ENCODE measurements at regions not wholly inside any gene's neighbourhood (a gene's known extent, or its start where the extent isn't known, plus 50 kb on each side); places are given as distances from the start of the nearest gene placed in this dataset.

- Mint-ChIP-seq H3K36me3 (ENCODE audit: low read depth) (no peaks in the 10 kb centered on the region), H3K27ac (no peak overlapping the region), H3K4me1 (no peaks in the 10 kb centered on the region), H3K27me3 (ENCODE audit: low read depth) (no peaks in the 10 kb centered on the region), H3K4me3 (no peak overlapping the region), H3K9me3 (peaks cover 2% of the 10 kb centered on the region)
- TF ChIP-seq, protein P1, sequence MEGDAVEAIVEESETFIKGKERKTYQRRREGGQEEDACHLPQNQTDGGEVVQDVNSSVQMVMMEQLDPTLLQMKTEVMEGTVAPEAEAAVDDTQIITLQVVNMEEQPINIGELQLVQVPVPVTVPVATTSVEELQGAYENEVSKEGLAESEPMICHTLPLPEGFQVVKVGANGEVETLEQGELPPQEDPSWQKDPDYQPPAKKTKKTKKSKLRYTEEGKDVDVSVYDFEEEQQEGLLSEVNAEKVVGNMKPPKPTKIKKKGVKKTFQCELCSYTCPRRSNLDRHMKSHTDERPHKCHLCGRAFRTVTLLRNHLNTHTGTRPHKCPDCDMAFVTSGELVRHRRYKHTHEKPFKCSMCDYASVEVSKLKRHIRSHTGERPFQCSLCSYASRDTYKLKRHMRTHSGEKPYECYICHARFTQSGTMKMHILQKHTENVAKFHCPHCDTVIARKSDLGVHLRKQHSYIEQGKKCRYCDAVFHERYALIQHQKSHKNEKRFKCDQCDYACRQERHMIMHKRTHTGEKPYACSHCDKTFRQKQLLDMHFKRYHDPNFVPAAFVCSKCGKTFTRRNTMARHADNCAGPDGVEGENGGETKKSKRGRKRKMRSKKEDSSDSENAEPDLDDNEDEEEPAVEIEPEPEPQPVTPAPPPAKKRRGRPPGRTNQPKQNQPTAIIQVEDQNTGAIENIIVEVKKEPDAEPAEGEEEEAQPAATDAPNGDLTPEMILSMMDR (IDR thresholded peaks at IDR 0.05; ENCODE audit: unreplicated experiment in 3 of 3): no peak
Measured at GRCh38 chr11:90836031-90836430, 613.2 kb upstream of the CHORDC1 start.

GRCh38 chr11:90823446-90823845 is 600.6 kb upstream of the CHORDC1 start:
- no peaks in the 10 kb centered on the region for H3K36me3 Mint-ChIP-seq (ENCODE audit: low read depth)

DNA sequence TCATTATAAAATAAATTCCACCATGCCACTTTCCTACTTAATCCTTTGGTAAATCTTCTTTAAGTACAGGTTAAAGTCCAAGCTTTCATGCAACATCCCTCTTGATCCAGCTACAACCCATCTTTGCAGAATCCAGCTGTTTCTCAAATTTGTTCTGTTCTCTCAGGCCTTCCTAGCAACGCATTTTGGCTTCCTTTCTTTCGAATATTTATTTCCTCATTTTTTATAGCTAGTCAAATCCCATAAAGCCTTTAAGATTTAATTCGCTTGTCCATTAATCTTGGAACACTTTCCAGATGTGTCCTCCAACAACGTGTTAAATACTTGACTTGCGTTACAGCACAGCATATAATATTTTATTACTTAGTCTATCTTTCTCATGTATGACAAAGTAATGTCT is 600.1 kb upstream of the CHORDC1 start:
- H3K27ac Mint-ChIP-seq: peak overlapping the region; percentile 40 to 75 (median 48)
- TF ChIP-seq, protein P1 (IDR thresholded peaks at IDR 0.05; ENCODE audit: unreplicated experiment in 3 of 3): no peak
- H3K36me3 Mint-ChIP-seq (ENCODE audit: low read depth): no peaks in the 10 kb centered on the region
- no peaks in the 10 kb centered on the region for H3K27me3 Mint-ChIP-seq (ENCODE audit: low read depth)
- peaks cover 18% of the 10 kb centered on the region for H3K4me1 Mint-ChIP-seq
- H3K9me3 Mint-ChIP-seq: peaks cover 3% of the 10 kb centered on the region
- H3K4me3 Mint-ChIP-seq: no peak overlapping the region

More at GRCh38 chr11:90823446-90823845, 600.6 kb upstream of the CHORDC1 start:
- H3K4me3 Mint-ChIP-seq: no peak overlapping the region
- peaks cover 3% of the 10 kb centered on the region for H3K9me3 Mint-ChIP-seq
- TF ChIP-seq, protein P1 (IDR thresholded peaks at IDR 0.05; ENCODE audit: unreplicated experiment in 3 of 3): no peak
- peaks cover 18% of the 10 kb centered on the region for H3K4me1 Mint-ChIP-seq
- H3K27ac Mint-ChIP-seq: peak overlapping the region; percentile 41 to 75 (median 48)
- no peaks in the 10 kb centered on the region for H3K27me3 Mint-ChIP-seq (ENCODE audit: low read depth)

GRCh38 chr11:90818196-90818745 is 595.4 kb upstream of the CHORDC1 start:
- Mint-ChIP-seq H3K9me3 (peaks cover 3% of the 10 kb centered on the region), H3K27ac (no peak overlapping the region), H3K4me1 (peaks cover 14% of the 10 kb centered on the region), H3K36me3 (ENCODE audit: low read depth) (no peaks in the 10 kb centered on the region), H3K27me3 (ENCODE audit: low read depth) (no peaks in the 10 kb centered on the region), H3K4me3 (no peak overlapping the region)
- TF ChIP-seq, protein P1 (IDR thresholded peaks at IDR 0.05; ENCODE audit: unreplicated experiment in 3 of 3): no peak

DNA sequence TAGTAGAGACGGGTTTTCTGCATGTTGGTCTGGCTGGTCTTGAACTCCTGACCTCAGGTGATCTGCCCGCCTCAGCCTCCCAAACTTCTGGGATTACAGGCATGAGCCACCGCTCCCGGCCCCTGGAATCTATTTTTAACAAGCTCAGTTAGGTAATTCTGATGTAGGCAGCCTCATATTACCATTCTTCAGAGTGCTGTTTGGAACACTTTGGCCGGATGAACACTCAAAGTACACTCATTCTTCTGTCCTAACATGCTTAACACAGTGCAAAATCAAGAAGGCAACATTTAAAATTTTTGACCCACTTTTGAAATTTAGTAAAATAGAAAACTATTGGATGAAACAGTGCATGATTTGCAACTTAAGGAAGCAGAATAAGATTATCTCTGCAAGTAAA is 586.7 kb upstream of the CHORDC1 start:
- Mint-ChIP-seq H3K9me3 (no peaks in the 10 kb centered on the region), H3K27me3 (ENCODE audit: low read depth) (no peaks in the 10 kb centered on the region), H3K4me1 (no peaks in the 10 kb centered on the region), H3K36me3 (ENCODE audit: low read depth) (no peaks in the 10 kb centered on the region), H3K27ac (no peak overlapping the region), H3K4me3 (no peak overlapping the region)
- TF ChIP-seq, protein P1 (IDR thresholded peaks at IDR 0.05; ENCODE audit: unreplicated experiment in 3 of 3): no peak

GRCh38 chr11:90805172-90805571 is 582.3 kb upstream of the CHORDC1 start:
- no peaks in the 10 kb centered on the region for H3K36me3 Mint-ChIP-seq (ENCODE audit: low read depth)
- no peaks in the 10 kb centered on the region for H3K4me1 Mint-ChIP-seq
- H3K27me3 Mint-ChIP-seq (ENCODE audit: low read depth): no peaks in the 10 kb centered on the region
- no peaks in the 10 kb centered on the region for H3K9me3 Mint-ChIP-seq
- H3K4me3 Mint-ChIP-seq: no peak overlapping the region
- H3K27ac Mint-ChIP-seq: no peak overlapping the region
- TF ChIP-seq, protein P1 (IDR thresholded peaks at IDR 0.05; ENCODE audit: unreplicated experiment in 3 of 3): no peak

Measured in nephron (organoid).